ENCODE measurements at regions not wholly inside any gene's neighbourhood (a gene's known extent, or its start where the extent isn't known, plus 50 kb on each side); places are given as distances from the start of the nearest gene placed in this dataset.
"Not testable (repeated sequence)": the region's sequence is repeated elsewhere in the genome, so short reads cannot be mapped to it uniquely, and the experiment has no call there.

DNA sequence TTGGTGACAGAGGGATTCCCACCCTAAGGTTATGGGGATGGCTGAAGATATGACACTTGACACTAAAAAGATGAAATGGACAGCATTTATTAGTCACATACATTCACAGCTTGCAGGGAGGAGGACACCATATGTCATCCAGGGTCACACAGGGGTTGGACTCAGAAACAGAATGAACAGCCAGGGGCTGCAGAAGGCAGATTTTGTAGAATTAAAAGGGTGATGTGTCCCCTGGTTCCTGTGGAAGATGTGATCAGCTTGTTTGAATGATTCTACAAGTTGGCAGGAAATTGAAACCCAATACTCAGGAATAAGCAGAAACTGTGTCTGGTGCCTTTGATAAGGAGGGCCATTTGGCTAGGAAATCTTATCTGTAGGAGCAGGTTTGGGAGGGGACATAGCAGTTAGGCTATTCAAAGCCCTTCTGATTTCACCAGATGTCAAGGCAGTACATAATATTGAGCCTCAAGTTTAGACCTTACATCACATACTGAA is 102.3 kb upstream of the GRIN3A start:
- no peak for DNase-seq

DNA sequence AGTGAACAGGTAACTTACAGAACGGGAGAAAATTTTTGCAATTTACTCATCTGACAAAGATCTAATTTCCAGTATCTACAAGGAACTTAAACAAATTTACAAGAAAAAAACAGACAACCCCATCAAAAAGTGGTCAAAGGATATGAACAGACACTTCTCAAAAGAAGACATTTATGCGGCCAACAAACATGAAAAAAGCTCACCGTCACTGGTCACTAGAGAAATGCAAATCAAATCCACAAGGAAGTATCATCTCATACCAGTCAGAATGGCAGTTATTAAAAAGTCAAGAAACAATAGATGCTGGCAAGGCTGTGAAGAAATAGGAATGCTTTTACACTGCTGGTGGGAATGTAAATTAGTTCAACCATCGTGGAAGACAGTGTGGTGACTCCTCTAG is 100.5 kb upstream of the GRIN3A start:
- not testable (repeated sequence) for DNase-seq

- no peak for DNase-seq
These were observed 97.6 kb upstream of the GRIN3A start for GRCh38 chr9:101836021-101836420.

DNA sequence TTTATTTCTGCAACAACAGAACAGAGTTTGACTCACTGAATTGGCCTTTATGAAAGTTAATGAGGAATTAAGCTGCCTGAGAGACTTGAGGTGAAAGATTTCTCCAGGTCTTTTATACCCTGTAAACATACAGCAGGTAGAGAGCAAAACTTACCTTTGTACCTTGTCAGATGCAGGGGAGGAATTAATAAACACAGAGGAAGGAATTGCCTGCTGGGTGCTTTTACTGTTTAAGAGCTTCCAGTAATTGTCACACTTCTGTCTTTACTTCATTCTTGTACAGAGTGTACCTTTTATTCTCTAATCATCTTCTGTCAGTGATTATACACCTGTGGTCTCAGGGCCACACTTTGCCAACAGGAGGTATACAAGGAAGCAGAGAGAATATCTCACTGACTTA is 94.0 kb upstream of the GRIN3A start:
- no peak for DNase-seq

GRCh38 chr9:101821450-101821849 is 83.0 kb upstream of the GRIN3A start:
- not testable (repeated sequence) for DNase-seq

DNA sequence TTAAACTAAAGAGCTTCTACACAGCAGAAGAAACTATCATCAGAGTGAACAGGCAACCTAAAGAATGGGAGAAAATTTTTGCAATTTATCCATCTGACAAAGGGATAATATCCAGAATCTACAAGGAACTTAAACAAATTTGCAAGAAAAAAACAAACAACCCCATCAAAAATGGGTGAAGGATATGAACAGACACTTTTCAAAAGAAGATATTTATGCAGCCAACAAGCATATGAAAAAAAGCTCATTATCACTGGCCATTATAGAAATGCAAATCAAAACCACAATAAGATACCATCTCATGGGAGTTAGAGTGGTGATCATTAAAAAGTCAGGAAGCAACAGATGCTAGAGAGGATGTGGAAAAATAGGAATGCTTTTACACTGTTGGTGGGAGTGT is 82.5 kb upstream of the GRIN3A start:
- not testable (repeated sequence) for DNase-seq

DNA sequence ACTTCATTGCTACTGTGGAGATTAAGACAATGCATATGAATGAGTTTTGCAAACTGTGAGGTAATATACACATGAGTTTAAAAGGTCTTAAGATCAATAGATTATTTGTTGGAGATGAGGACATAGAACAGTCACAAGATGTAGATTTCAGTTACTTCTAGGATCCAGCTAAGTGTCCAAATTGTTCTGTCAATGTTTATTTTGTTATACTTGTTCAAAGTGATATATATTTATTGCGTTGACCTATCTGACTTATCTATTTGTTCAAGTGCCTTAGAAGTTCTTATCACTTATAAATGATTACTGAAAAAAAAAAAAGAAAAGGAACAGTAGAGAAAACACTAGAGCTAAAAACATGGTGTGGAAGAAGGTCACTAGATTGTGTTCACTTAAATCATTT is 75.6 kb upstream of the GRIN3A start:
- no peak for DNase-seq

- not testable (repeated sequence) for DNase-seq
These were observed 69.4 kb upstream of the GRIN3A start for GRCh38 chr9:101807879-101808278.

- DNase-seq = no peak
These were observed 57.6 kb upstream of the GRIN3A start for GRCh38 chr9:101796044-101796443.

DNA sequence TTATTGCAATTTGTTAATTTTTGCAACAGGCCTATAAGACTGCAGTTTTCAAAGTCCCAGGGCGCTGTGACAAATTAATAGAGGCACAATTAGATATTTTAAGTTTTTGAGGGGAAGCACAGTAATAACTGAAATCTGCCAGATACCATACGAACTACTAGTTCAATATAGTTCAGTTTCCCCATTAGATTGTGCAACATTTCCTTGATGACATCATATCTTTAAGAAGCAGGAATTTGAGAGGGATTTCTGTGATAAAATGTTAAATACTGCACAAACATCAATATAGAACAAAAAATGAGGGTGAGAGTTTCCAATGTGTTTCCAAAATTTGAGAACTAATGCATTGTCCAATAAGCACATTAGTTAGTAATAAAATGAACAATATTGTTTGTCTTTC is 56.7 kb upstream of the GRIN3A start:
- DNase-seq = no peak

- DNase-seq = no peak
These were observed 54.0 kb upstream of the GRIN3A start for GRCh38 chr9:101792475-101792874.

GRCh38 chr9:101791938-101792337 is 53.5 kb upstream of the GRIN3A start:
- peak; percentile 3 for DNase-seq

GRCh38 chr9:101791533-101791932 is 53.1 kb upstream of the GRIN3A start:
- no peak for DNase-seq

Measured in activated CD4-positive, alpha-beta T cell treated with anti-CD3 and anti-CD28 coated beads, Interleukin-2, amount 50 U/mL, for 1 hour (primary cell).